ENCODE measurements at regions not wholly inside any gene's neighbourhood (a gene's known extent, or its start where the extent isn't known, plus 50 kb on each side); places are given as distances from the start of the nearest gene placed in this dataset.
"Not testable (repeated sequence)": the region's sequence is repeated elsewhere in the genome, so short reads cannot be mapped to it uniquely, and the experiment has no call there.

- not testable (repeated sequence) for TF ChIP-seq EP300, POLR2AphosphoS5, CTCF (IDR thresholded peaks at IDR 0.05)
Measured at GRCh38 chr5:89317838-89318237, 434.9 kb upstream of the MEF2C start.
